ENCODE measurements at regions not wholly inside any gene's neighbourhood (a gene's known extent, or its start where the extent isn't known, plus 50 kb on each side); places are given as distances from the start of the nearest gene placed in this dataset.

- TF ChIP-seq ATF2 (CRISPR knock-in tag; IDR thresholded peaks at IDR 0.05; ENCODE audit: borderline replicate concordance, low read depth) (no peak), TCF7 (CRISPR knock-in tag; IDR thresholded peaks at IDR 0.05; ENCODE audit: low read depth) (no peak), JUN (CRISPR knock-in tag; IDR thresholded peaks at IDR 0.05) (no peak)
- TF ChIP-seq, protein P1, sequence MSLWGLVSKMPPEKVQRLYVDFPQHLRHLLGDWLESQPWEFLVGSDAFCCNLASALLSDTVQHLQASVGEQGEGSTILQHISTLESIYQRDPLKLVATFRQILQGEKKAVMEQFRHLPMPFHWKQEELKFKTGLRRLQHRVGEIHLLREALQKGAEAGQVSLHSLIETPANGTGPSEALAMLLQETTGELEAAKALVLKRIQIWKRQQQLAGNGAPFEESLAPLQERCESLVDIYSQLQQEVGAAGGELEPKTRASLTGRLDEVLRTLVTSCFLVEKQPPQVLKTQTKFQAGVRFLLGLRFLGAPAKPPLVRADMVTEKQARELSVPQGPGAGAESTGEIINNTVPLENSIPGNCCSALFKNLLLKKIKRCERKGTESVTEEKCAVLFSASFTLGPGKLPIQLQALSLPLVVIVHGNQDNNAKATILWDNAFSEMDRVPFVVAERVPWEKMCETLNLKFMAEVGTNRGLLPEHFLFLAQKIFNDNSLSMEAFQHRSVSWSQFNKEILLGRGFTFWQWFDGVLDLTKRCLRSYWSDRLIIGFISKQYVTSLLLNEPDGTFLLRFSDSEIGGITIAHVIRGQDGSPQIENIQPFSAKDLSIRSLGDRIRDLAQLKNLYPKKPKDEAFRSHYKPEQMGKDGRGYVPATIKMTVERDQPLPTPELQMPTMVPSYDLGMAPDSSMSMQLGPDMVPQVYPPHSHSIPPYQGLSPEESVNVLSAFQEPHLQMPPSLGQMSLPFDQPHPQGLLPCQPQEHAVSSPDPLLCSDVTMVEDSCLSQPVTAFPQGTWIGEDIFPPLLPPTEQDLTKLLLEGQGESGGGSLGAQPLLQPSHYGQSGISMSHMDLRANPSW (CRISPR knock-in tag; conservative IDR thresholded peaks at IDR 0.05; ENCODE audit: low read depth): no peak
- TF ChIP-seq, protein P2, sequence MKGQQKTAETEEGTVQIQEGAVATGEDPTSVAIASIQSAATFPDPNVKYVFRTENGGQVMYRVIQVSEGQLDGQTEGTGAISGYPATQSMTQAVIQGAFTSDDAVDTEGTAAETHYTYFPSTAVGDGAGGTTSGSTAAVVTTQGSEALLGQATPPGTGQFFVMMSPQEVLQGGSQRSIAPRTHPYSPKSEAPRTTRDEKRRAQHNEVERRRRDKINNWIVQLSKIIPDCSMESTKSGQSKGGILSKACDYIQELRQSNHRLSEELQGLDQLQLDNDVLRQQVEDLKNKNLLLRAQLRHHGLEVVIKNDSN (CRISPR knock-in tag; IDR thresholded peaks at IDR 0.05): no peak
Observed at GRCh38 chr3:55180161-55180560, 252.3 kb upstream of the LRTM1 start (continued).

DNA sequence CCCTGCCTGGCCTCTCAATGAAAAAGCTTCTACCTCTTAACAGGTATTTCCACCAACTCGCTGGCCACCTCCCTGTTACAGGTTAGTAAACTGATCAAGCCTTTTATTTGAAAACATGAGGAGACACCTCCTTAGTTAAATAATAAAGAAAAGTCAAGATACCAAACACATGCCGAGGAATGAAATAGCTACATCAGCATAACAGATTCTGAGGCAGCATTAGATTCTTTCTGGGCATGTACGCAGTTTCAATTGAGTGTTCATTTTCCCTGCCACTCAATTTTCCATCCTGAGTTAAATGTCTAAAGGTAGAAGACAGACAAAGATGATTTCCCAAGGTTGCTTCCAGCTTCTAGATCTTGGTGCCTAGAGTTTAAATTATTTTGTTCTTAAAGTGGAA, 250.5 kb upstream of the LRTM1 start:
- no peaks in the 10 kb centered on the region; the same call in 1 of the 2 replicates for H3K27me3 Mint-ChIP-seq (ENCODE audit: low read depth)
- CTCF ChIA-PET: no interaction called here
- no peak for DNase-seq (ENCODE audit: low spot score)
- H3K36me3 Mint-ChIP-seq: no peaks in the 10 kb centered on the region
- H3K9me3 Mint-ChIP-seq: no peaks in the 10 kb centered on the region
- POLR2A ChIA-PET: no interaction called here
- no peak; the same call in 1 of the 2 replicates for ATAC-seq
- no peak overlapping the region for H3K4me3 Mint-ChIP-seq
- H3K27ac Mint-ChIP-seq: no peak overlapping the region
- H3K4me1 Mint-ChIP-seq: peaks cover 4% of the 10 kb centered on the region
- TF ChIP-seq NR1H2 (CRISPR knock-in tag; IDR thresholded peaks at IDR 0.05): no peak

- ChIA-PET POLR2A (no interaction called here), CTCF (no interaction called here)
- Mint-ChIP-seq H3K27ac (no peak overlapping the region), H3K36me3 (no peaks in the 10 kb centered on the region), H3K9me3 (peaks cover 2% of the 10 kb centered on the region), H3K27me3 (ENCODE audit: low read depth) (no peaks in the 10 kb centered on the region; the same call in 1 of the 2 replicates), H3K4me3 (no peak overlapping the region), H3K4me1 (peaks cover 4% of the 10 kb centered on the region)
- DNase-seq (ENCODE audit: low spot score) (no peak), ATAC-seq (peak; percentile 52)
- no peak for TF ChIP-seq GRHL2 (CRISPR knock-in tag; IDR thresholded peaks at IDR 0.05; ENCODE audit: insufficient replicate concordance, severe bottlenecking)
- TF ChIP-seq ELF4 (CRISPR knock-in tag; IDR thresholded peaks at IDR 0.05; ENCODE audit: low read depth): no peak
- TF ChIP-seq SOX15 (CRISPR knock-in tag; IDR thresholded peaks at IDR 0.05): no peak
- no peak for TF ChIP-seq NFE2L1 (CRISPR knock-in tag; IDR thresholded peaks at IDR 0.05)
- no peak for TF ChIP-seq ZNF219 (CRISPR knock-in tag; IDR thresholded peaks at IDR 0.05; ENCODE audit: borderline replicate concordance)
- no peak for TF ChIP-seq EMX1 (CRISPR knock-in tag; IDR thresholded peaks at IDR 0.05)
- TF ChIP-seq ETV6 (CRISPR knock-in tag; IDR thresholded peaks at IDR 0.05): no peak
- no peak for TF ChIP-seq USF2 (CRISPR knock-in tag; IDR thresholded peaks at IDR 0.05)
- TF ChIP-seq, protein P3, sequence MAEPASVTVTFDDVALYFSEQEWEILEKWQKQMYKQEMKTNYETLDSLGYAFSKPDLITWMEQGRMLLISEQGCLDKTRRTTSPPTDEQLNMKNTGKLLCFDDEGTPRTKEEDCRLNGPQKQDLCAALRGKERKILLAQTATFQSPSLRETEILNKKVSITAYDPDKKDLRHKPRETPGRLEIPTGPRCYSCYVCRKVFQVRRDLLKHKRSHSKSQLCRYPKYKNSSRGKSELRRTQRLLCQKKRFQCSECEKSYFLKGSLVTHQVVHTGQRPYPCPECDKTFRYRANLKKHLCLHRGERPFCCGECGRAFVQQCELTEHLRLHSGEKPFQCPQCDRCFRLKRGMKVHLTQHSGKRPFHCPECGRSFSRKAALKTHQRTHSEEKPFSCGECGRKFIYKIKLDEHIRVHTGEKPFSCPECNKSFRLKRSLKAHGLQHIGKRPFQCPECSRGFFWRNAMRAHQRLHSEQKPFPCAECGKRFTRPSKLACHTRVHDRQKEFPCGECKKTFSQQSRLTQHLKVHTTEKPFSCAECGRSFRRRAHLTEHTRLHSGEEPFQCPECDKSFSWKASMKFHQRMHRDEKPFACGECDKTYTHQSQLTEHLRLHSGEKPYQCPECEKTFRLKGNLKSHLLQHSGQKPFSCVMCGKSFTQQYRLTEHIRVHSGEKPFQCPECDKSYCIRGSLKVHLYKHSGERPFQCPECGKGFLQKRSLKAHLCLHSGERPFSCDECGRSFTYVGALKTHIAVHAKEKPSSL (CRISPR knock-in tag; conservative IDR thresholded peaks at IDR 0.05): no peak
- TF ChIP-seq, protein P4, sequence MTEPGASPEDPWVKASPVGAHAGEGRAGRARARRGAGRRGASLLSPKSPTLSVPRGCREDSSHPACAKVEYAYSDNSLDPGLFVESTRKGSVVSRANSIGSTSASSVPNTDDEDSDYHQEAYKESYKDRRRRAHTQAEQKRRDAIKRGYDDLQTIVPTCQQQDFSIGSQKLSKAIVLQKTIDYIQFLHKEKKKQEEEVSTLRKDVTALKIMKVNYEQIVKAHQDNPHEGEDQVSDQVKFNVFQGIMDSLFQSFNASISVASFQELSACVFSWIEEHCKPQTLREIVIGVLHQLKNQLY (CRISPR knock-in tag; IDR thresholded peaks at IDR 0.05): no peak
- TF ChIP-seq PRRX2 (CRISPR knock-in tag; IDR thresholded peaks at IDR 0.05): no peak
- no peak for TF ChIP-seq ZNF263 (CRISPR knock-in tag; IDR thresholded peaks at IDR 0.05; ENCODE audit: low read depth)
- no peak for TF ChIP-seq ATF1 (CRISPR knock-in tag; IDR thresholded peaks at IDR 0.05)
- no peak for TF ChIP-seq AR (CRISPR knock-in tag; IDR thresholded peaks at IDR 0.05)
- TF ChIP-seq, protein P5, sequence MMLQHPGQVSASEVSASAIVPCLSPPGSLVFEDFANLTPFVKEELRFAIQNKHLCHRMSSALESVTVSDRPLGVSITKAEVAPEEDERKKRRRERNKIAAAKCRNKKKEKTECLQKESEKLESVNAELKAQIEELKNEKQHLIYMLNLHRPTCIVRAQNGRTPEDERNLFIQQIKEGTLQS (CRISPR knock-in tag; conservative IDR thresholded peaks at IDR 0.05): no peak
Observed at GRCh38 chr3:55177749-55178148, 249.9 kb upstream of the LRTM1 start.
